ENCODE measurements at regions not wholly inside any gene's neighbourhood (a gene's known extent, or its start where the extent isn't known, plus 50 kb on each side); places are given as distances from the start of the nearest gene placed in this dataset.

- no peak for TF ChIP-seq JUNB (IDR thresholded peaks at IDR 0.05)
- TF ChIP-seq NPAS2 (CRISPR knock-in tag; IDR thresholded peaks at IDR 0.05; ENCODE audit: borderline replicate concordance), result no peak
- no peak for TF ChIP-seq PHF8 (IDR thresholded peaks at IDR 0.05; ENCODE audit: borderline replicate concordance, low read depth)
- no peak for TF ChIP-seq RCOR1 (IDR thresholded peaks at IDR 0.05; ENCODE audit: low read depth, low read length)
- TF ChIP-seq KDM5A (IDR thresholded peaks at IDR 0.05), result no peak
- TF ChIP-seq HES2 (IDR thresholded peaks at IDR 0.05), result no peak
- TF ChIP-seq SREBF2 (IDR thresholded peaks at IDR 0.05), result no peak
- TF ChIP-seq E2F6 (IDR thresholded peaks at IDR 0.05; ENCODE audit: borderline replicate concordance, low read depth), result no peak
- no peak for TF ChIP-seq ZC3H11A (IDR thresholded peaks at IDR 0.05)
- no peak for TF ChIP-seq MYC (IDR thresholded peaks at IDR 0.05; ENCODE audit: borderline replicate concordance, low read length)
- no peak for TF ChIP-seq CTCF (IDR thresholded peaks at IDR 0.05)
- no peak for TF ChIP-seq NFE2L2 (conservative IDR thresholded peaks at IDR 0.05; ENCODE audit: low read length)
- TF ChIP-seq EHMT2 (IDR thresholded peaks at IDR 0.05; ENCODE audit: low read depth), result no peak
- TF ChIP-seq GATA3 (IDR thresholded peaks at IDR 0.05; ENCODE audit: borderline replicate concordance), result no peak
- TF ChIP-seq USF2 (IDR thresholded peaks at IDR 0.05), result no peak
- POLR2A ChIA-PET, result no interaction called here
- ATAC-seq (no peak), DNase-seq (ENCODE audit: low read depth in 1 of 2, low spot score in 1 of 2) (no peak), FAIRE-seq (no peak)
- Histone ChIP-seq H3K27ac (no peak overlapping the region), H3K4me2 (no peak overlapping the region), H3K4me1 (no peaks in the 10 kb centered on the region), H3K4me3 (no peak overlapping the region), H3K9me3 (no peaks in the 10 kb centered on the region)
- WGBS (ENCODE audit: missing lambda C conversion rate), result 88% methylated on average over 7 of the region's 7 CpGs
- CTCF ChIA-PET, result interaction anchor here (1.2 to 1.5 kb wide), 2 partner anchors 48 to 371 kb away, joined by 3 read pairs; no protein-coding TSS in a partner anchor
Measured at GRCh38 chr1:10878469-10878868, 82.0 kb upstream of the CASZ1 start.

- no peak for FAIRE-seq
- Histone ChIP-seq H3K9me3 (no peaks in the 10 kb centered on the region), H3K4me3 (no peak overlapping the region), H3K4me2 (no peak overlapping the region), H3K4me1 (no peaks in the 10 kb centered on the region), H3K27ac (no peak overlapping the region)
- CTCF ChIA-PET, result interaction anchor here (1.1 to 1.3 kb wide), 2 partner anchors 13 to 81 kb away, joined by 3 read pairs; no protein-coding TSS in a partner anchor
- no peak; a peak in 1 of 6 replicates for ATAC-seq
- DNase-seq (ENCODE audit: low read depth in 1 of 2, low spot score in 1 of 2), result no peak
- POLR2A ChIA-PET, result no interaction called here
- WGBS (ENCODE audit: missing lambda C conversion rate), result 84% methylated on average over 7 of the region's 7 CpGs
- no peak for TF ChIP-seq PBX3 (IDR thresholded peaks at IDR 0.05)
- TF ChIP-seq GATA3 (IDR thresholded peaks at IDR 0.05; ENCODE audit: borderline replicate concordance), result no peak
- no peak for TF ChIP-seq HOXB13 (CRISPR knock-in tag; IDR thresholded peaks at IDR 0.05; ENCODE audit: low read depth)
- no peak for TF ChIP-seq HOXB5 (CRISPR knock-in tag; IDR thresholded peaks at IDR 0.05)
- no peak for TF ChIP-seq KDM1A (IDR thresholded peaks at IDR 0.05; ENCODE audit: low read depth)
- TF ChIP-seq E2F6 (IDR thresholded peaks at IDR 0.05; ENCODE audit: borderline replicate concordance, low read depth), result no peak
- no peak for TF ChIP-seq HMGXB4 (CRISPR knock-in tag; IDR thresholded peaks at IDR 0.05; ENCODE audit: borderline replicate concordance)
- TF ChIP-seq SMC3 (IDR thresholded peaks at IDR 0.05), result no peak
- no peak for TF ChIP-seq ATOH8 (CRISPR knock-in tag; IDR thresholded peaks at IDR 0.05; ENCODE audit: low read depth)
- no peak for TF ChIP-seq RNF2 (IDR thresholded peaks at IDR 0.05; ENCODE audit: borderline replicate concordance, low read depth)
- no peak for TF ChIP-seq EP300 (IDR thresholded peaks at IDR 0.05)
- TF ChIP-seq RAD21 (conservative IDR thresholded peaks at IDR 0.05 in 1 of 2, IDR thresholded peaks at IDR 0.05 in 1 of 2), result no peak
- no peak for TF ChIP-seq RCOR1 (IDR thresholded peaks at IDR 0.05; ENCODE audit: low read depth, low read length)
- no peak for TF ChIP-seq NPAS2 (CRISPR knock-in tag; IDR thresholded peaks at IDR 0.05; ENCODE audit: borderline replicate concordance)
- TF ChIP-seq JUNB (IDR thresholded peaks at IDR 0.05), result no peak
Measured at GRCh38 chr1:10880063-10880462, 83.6 kb upstream of the CASZ1 start.
